B cell (primary cell): ENCODE measurements at regions not wholly inside any gene's neighbourhood (a gene's known extent, or its start where the extent isn't known, plus 50 kb on each side); places are given as distances from the start of the nearest gene placed in this dataset.

Experiments
- EZH2 ChIP-seq: IDR thresholded peaks from 2 replicates; pipeline ENCODE4 v1.6.1; 2012; ENCODE audit warnings: borderline replicate concordance, low read depth, mild to moderate bottlenecking, moderate library complexity, low read length; ENCODE audit not compliant: insufficient read depth, poor library complexity, severe bottlenecking
- TF ChIP-seq, protein P1 (sequence below): fragments of 200-600 bp; IDR thresholded peaks from one replicate; pipeline ENCODE4 v1.8.0; 2022; ENCODE audit warnings: antibody characterized with exemption, mild to moderate bottlenecking

DNA sequence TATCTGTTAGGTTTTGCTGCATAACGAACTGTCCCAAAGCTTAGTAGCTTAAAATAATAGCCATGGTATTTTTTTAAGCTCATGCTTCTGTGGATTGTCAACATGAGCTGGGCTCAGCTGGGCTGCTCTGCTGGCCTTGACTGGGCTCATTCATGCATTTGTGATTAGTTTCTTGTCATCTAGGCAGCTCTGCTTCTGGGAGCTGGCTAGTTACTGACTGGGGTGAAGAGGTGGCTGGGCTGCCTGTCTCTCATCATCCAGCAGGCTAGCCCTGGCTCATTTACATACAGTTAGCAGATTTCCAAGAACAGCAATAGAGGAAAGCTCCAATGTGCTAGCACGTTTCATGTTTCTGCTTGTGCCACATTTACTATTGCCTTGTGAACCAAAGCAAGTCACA lies 165.1 kb upstream of the PCSK2 start:
- TF ChIP-seq, protein P1, sequence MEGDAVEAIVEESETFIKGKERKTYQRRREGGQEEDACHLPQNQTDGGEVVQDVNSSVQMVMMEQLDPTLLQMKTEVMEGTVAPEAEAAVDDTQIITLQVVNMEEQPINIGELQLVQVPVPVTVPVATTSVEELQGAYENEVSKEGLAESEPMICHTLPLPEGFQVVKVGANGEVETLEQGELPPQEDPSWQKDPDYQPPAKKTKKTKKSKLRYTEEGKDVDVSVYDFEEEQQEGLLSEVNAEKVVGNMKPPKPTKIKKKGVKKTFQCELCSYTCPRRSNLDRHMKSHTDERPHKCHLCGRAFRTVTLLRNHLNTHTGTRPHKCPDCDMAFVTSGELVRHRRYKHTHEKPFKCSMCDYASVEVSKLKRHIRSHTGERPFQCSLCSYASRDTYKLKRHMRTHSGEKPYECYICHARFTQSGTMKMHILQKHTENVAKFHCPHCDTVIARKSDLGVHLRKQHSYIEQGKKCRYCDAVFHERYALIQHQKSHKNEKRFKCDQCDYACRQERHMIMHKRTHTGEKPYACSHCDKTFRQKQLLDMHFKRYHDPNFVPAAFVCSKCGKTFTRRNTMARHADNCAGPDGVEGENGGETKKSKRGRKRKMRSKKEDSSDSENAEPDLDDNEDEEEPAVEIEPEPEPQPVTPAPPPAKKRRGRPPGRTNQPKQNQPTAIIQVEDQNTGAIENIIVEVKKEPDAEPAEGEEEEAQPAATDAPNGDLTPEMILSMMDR = no peak
- no peak for TF ChIP-seq EZH2
